Activated CD4-positive, alpha-beta T cell treated with anti-CD3 and anti-CD28 coated beads, Interleukin-2, amount 10 ng/mL, durations not matched to agents 24 days and 14 days (primary cell): ENCODE measurements at regions not wholly inside any gene's neighbourhood (a gene's known extent, or its start where the extent isn't known, plus 50 kb on each side); places are given as distances from the start of the nearest gene placed in this dataset.

Source experiments
- DNase-seq: peaks from one replicate; pipeline ENCODE4 v3.0.0; 2022
- H3K27ac Mint-ChIP-seq: one replicate; pipeline ENCODE4 v1.8.0; 2022; ENCODE audit warnings: mild to moderate bottlenecking, mixed read lengths
- H3K27me3 Mint-ChIP-seq: one replicate; pipeline ENCODE4 v1.8.0; 2022; ENCODE audit warnings: mixed read lengths
- H3K36me3 Mint-ChIP-seq: one replicate; pipeline ENCODE4 v1.8.0; 2022; ENCODE audit warnings: low read depth, mild to moderate bottlenecking, mixed read lengths
- H3K4me1 Mint-ChIP-seq: one replicate; pipeline ENCODE4 v1.8.0; 2021; ENCODE audit warnings: mixed read lengths
- H3K4me3 Mint-ChIP-seq: one replicate; pipeline ENCODE4 v1.8.0; 2022; ENCODE audit warnings: mild to moderate bottlenecking, moderate library complexity, mixed read lengths
- H3K9me3 Mint-ChIP-seq: one replicate; pipeline ENCODE4 v1.8.0; 2021; ENCODE audit warnings: mixed read lengths
- intact Hi-C: fragments of 100-400 bp; cut with micrococcal nuclease; formaldehyde crosslinking; loops from one replicate; pipeline ENCODE4 v1.15.1; 2023

GRCh38 chr2:133970641-133971040 lies 283.2 kb upstream of the MGAT5 start:
- H3K27me3 Mint-ChIP-seq = peaks cover 14% of the 10 kb centered on the region
- no peak overlapping the region for H3K27ac Mint-ChIP-seq
- DNase-seq = no peak
- H3K9me3 Mint-ChIP-seq = no peaks in the 10 kb centered on the region
- H3K36me3 Mint-ChIP-seq = no peaks in the 10 kb centered on the region
- H3K4me1 Mint-ChIP-seq = peaks cover 16% of the 10 kb centered on the region
- intact Hi-C loops = no loop called here
- no peak overlapping the region for H3K4me3 Mint-ChIP-seq

GRCh38 chr2:133972297-133972696 lies 281.6 kb upstream of the MGAT5 start:
- Mint-ChIP-seq H3K4me1 (peaks cover 14% of the 10 kb centered on the region), H3K27me3 (peaks cover 14% of the 10 kb centered on the region), H3K9me3 (no peaks in the 10 kb centered on the region), H3K4me3 (no peak overlapping the region), H3K27ac (no peak overlapping the region), H3K36me3 (no peaks in the 10 kb centered on the region)
- DNase-seq = no peak
- intact Hi-C loops = no loop called here

GRCh38 chr2:133972786-133973185 lies 281.1 kb upstream of the MGAT5 start:
- no peak overlapping the region for H3K4me3 Mint-ChIP-seq
- intact Hi-C loops = no loop called here
- DNase-seq = no peak
- no peaks in the 10 kb centered on the region for H3K9me3 Mint-ChIP-seq
- H3K4me1 Mint-ChIP-seq = peaks cover 13% of the 10 kb centered on the region
- H3K27me3 Mint-ChIP-seq = peaks cover 14% of the 10 kb centered on the region
- no peaks in the 10 kb centered on the region for H3K36me3 Mint-ChIP-seq
- H3K27ac Mint-ChIP-seq = no peak overlapping the region

GRCh38 chr2:133974353-133974752 lies 279.5 kb upstream of the MGAT5 start:
- H3K27me3 Mint-ChIP-seq = peaks cover 14% of the 10 kb centered on the region
- no peak overlapping the region for H3K4me3 Mint-ChIP-seq
- no peaks in the 10 kb centered on the region for H3K9me3 Mint-ChIP-seq
- no peak for DNase-seq
- no peaks in the 10 kb centered on the region for H3K36me3 Mint-ChIP-seq
- intact Hi-C loops = no loop called here
- peaks cover 10% of the 10 kb centered on the region for H3K4me1 Mint-ChIP-seq
- no peak overlapping the region for H3K27ac Mint-ChIP-seq

- Mint-ChIP-seq H3K4me1 (peaks cover 10% of the 10 kb centered on the region), H3K9me3 (no peaks in the 10 kb centered on the region), H3K4me3 (no peak overlapping the region), H3K36me3 (no peaks in the 10 kb centered on the region), H3K27ac (no peak overlapping the region), H3K27me3 (peaks cover 11% of the 10 kb centered on the region)
- DNase-seq = no peak
- intact Hi-C loops = no loop called here
Observed at GRCh38 chr2:133975135-133975534, 278.7 kb upstream of the MGAT5 start.

GRCh38 chr2:133975676-133976428 lies 278.0 kb upstream of the MGAT5 start:
- no peaks in the 10 kb centered on the region for H3K9me3 Mint-ChIP-seq
- peaks cover 9% of the 10 kb centered on the region for H3K27me3 Mint-ChIP-seq
- no peaks in the 10 kb centered on the region for H3K36me3 Mint-ChIP-seq
- no peak for DNase-seq
- no peak overlapping the region for H3K27ac Mint-ChIP-seq
- intact Hi-C loops = no loop called here
- H3K4me3 Mint-ChIP-seq = no peak overlapping the region
- H3K4me1 Mint-ChIP-seq = peaks cover 10% of the 10 kb centered on the region

- peaks cover 10% of the 10 kb centered on the region for H3K4me1 Mint-ChIP-seq
- H3K4me3 Mint-ChIP-seq = no peak overlapping the region
- H3K27me3 Mint-ChIP-seq = peaks cover 4% of the 10 kb centered on the region
- intact Hi-C loops = no loop called here
- no peak for DNase-seq
- no peaks in the 10 kb centered on the region for H3K9me3 Mint-ChIP-seq
- H3K36me3 Mint-ChIP-seq = no peaks in the 10 kb centered on the region
- H3K27ac Mint-ChIP-seq = no peak overlapping the region
Observed at GRCh38 chr2:133976659-133977058, 277.2 kb upstream of the MGAT5 start.

GRCh38 chr2:133977405-133977804 lies 276.5 kb upstream of the MGAT5 start:
- Mint-ChIP-seq H3K27ac (no peak overlapping the region), H3K4me1 (peaks cover 10% of the 10 kb centered on the region), H3K36me3 (no peaks in the 10 kb centered on the region), H3K4me3 (no peak overlapping the region), H3K27me3 (peaks cover 2% of the 10 kb centered on the region), H3K9me3 (no peaks in the 10 kb centered on the region)
- no peak for DNase-seq
- intact Hi-C loops = no loop called here

GRCh38 chr2:133982256-133982655 lies 271.6 kb upstream of the MGAT5 start:
- Mint-ChIP-seq H3K4me1 (no peaks in the 10 kb centered on the region), H3K27me3 (no peaks in the 10 kb centered on the region), H3K9me3 (no peaks in the 10 kb centered on the region), H3K4me3 (no peak overlapping the region), H3K27ac (no peak overlapping the region), H3K36me3 (no peaks in the 10 kb centered on the region)
- DNase-seq = no peak
- intact Hi-C loops = no loop called here

GRCh38 chr2:133985563-133985962 lies 268.3 kb upstream of the MGAT5 start:
- Mint-ChIP-seq H3K4me3 (no peak overlapping the region), H3K36me3 (no peaks in the 10 kb centered on the region), H3K27ac (no peak overlapping the region), H3K4me1 (no peaks in the 10 kb centered on the region), H3K9me3 (no peaks in the 10 kb centered on the region), H3K27me3 (no peaks in the 10 kb centered on the region)
- no peak for DNase-seq
- intact Hi-C loops = no loop called here

- Mint-ChIP-seq H3K9me3 (no peaks in the 10 kb centered on the region), H3K4me1 (no peaks in the 10 kb centered on the region), H3K36me3 (no peaks in the 10 kb centered on the region), H3K27me3 (no peaks in the 10 kb centered on the region), H3K4me3 (no peak overlapping the region), H3K27ac (no peak overlapping the region)
- DNase-seq = no peak
- intact Hi-C loops = no loop called here
Observed at GRCh38 chr2:133986081-133986837, 267.6 kb upstream of the MGAT5 start.

GRCh38 chr2:133986881-133987795 lies 266.7 kb upstream of the MGAT5 start:
- no peak for DNase-seq
- no peaks in the 10 kb centered on the region for H3K4me1 Mint-ChIP-seq
- intact Hi-C loops = no loop called here

GRCh38 chr2:133988316-133988891 lies 265.5 kb upstream of the MGAT5 start:
- H3K27ac Mint-ChIP-seq = no peak overlapping the region
- H3K9me3 Mint-ChIP-seq = no peaks in the 10 kb centered on the region
- H3K27me3 Mint-ChIP-seq = no peaks in the 10 kb centered on the region
- H3K4me3 Mint-ChIP-seq = no peak overlapping the region
- no peaks in the 10 kb centered on the region for H3K36me3 Mint-ChIP-seq
- H3K4me1 Mint-ChIP-seq = no peaks in the 10 kb centered on the region
- intact Hi-C loops = no loop called here
- no peak for DNase-seq

More at GRCh38 chr2:133986881-133987795, 266.7 kb upstream of the MGAT5 start:
- Mint-ChIP-seq H3K27ac (no peak overlapping the region), H3K4me3 (no peak overlapping the region), H3K27me3 (no peaks in the 10 kb centered on the region), H3K9me3 (no peaks in the 10 kb centered on the region), H3K36me3 (no peaks in the 10 kb centered on the region)
